ENCODE measurements at regions not wholly inside any gene's neighbourhood (a gene's known extent, or its start where the extent isn't known, plus 50 kb on each side); places are given as distances from the start of the nearest gene placed in this dataset.

GRCh38 chr15:93493172-93493571, 404.2 kb upstream of the RGMA start (continued):
- TF ChIP-seq RELB (IDR thresholded peaks at IDR 0.05; ENCODE audit: low read depth) (no peak), CREM (IDR thresholded peaks at IDR 0.05; ENCODE audit: low read depth) (no peak), ZBED1 (IDR thresholded peaks at IDR 0.05; ENCODE audit: borderline replicate concordance) (no peak), BACH1 (IDR thresholded peaks at IDR 0.05; ENCODE audit: borderline replicate concordance) (no peak), BRCA1 (IDR thresholded peaks at IDR 0.05; ENCODE audit: low read depth, low read length) (no peak)

- SMC1A ChIA-PET (ENCODE audit: uncharacterized antibody, unreplicated experiment) = no interaction called here
- RAD21 ChIA-PET (ENCODE audit: unreplicated experiment) = no interaction called here
- FAIRE-seq = no peak
- TF ChIP-seq ZNF217 (IDR thresholded peaks at IDR 0.05) (no peak), POLR2AphosphoS2 (IDR thresholded peaks at IDR 0.05; ENCODE audit: low read depth, low read length) (no peak), EED (IDR thresholded peaks at IDR 0.05; ENCODE audit: low read depth) (no peak), MEF2A (IDR thresholded peaks at IDR 0.05; ENCODE audit: insufficient read depth, low read depth, low read length) (no peak), HDAC6 (IDR thresholded peaks at IDR 0.05; ENCODE audit: unreplicated experiment) (no peak), CHD2 (IDR thresholded peaks at IDR 0.05; ENCODE audit: borderline replicate concordance, low read depth, low read length) (no peak), RB1 (IDR thresholded peaks at IDR 0.05; ENCODE audit: borderline replicate concordance) (no peak), TCF7 (IDR thresholded peaks at IDR 0.05; ENCODE audit: borderline replicate concordance) (no peak), SMAD1 (IDR thresholded peaks at IDR 0.05; ENCODE audit: low read depth, partially characterized antibody) (no peak), ZNF384 (IDR thresholded peaks at IDR 0.05; ENCODE audit: borderline replicate concordance, low read depth, low read length) (no peak), EP300 (IDR thresholded peaks at IDR 0.05; ENCODE audit: borderline replicate concordance in 1 of 2, control insufficient read depth in 1 of 2, low read depth in 2 of 2, low read length in 2 of 2) (no peak), ASH2L (IDR thresholded peaks at IDR 0.05; ENCODE audit: borderline replicate concordance, low read depth) (no peak), BCL11A (IDR thresholded peaks at IDR 0.05; ENCODE audit: low read depth, low read length) (no peak), EGR1 (IDR thresholded peaks at IDR 0.05; ENCODE audit: borderline replicate concordance in 1 of 2, low read depth in 2 of 2, low read length in 2 of 2) (no peak), ZBTB40 (IDR thresholded peaks at IDR 0.05; ENCODE audit: borderline replicate concordance) (no peak), KLF5 (IDR thresholded peaks at IDR 0.05; ENCODE audit: partially characterized antibody) (no peak)
Observed at GRCh38 chr15:93491291-93491690, 402.3 kb upstream of the RGMA start.

More at GRCh38 chr15:93491291-93491690, 402.3 kb upstream of the RGMA start:
- H3K9me3 ChIP-seq (replicated peaks; ENCODE audit: control insufficient read depth, insufficient read depth, low read length) = no peaks in the 10 kb centered on the region
- H3K4me2 ChIP-seq (ENCODE audit: control insufficient read depth, insufficient read depth) = no peak overlapping the region
- H2AFZ ChIP-seq (ENCODE audit: control insufficient read depth, low read depth, low read length) = no peak overlapping the region
- no peak for DNase-seq (ENCODE audit: low read depth, low spot score)
- BruUV-seq (replicated peaks) = no TSS peak
- no peaks in the 10 kb centered on the region for H3K36me3 ChIP-seq (ENCODE audit: control insufficient read depth in 2 of 2, insufficient read depth in 2 of 2, low read length in 1 of 2)
- H3K4me1 ChIP-seq (ENCODE audit: control insufficient read depth, insufficient read depth, low read length) = no peaks in the 10 kb centered on the region
- ATAC-seq = no peak
- no peak overlapping the region for H3K27ac ChIP-seq (ENCODE audit: control insufficient read depth, insufficient read depth)
- POLR2A ChIA-PET = no interaction called here
- H3K27me3 ChIP-seq (replicated peaks in 1 of 2; ENCODE audit: control insufficient read depth in 2 of 2, insufficient read depth in 2 of 2, low read length in 1 of 2) = no peaks in the 10 kb centered on the region
- in situ Hi-C loops (cut with MboI) = no loop called here
- no peak overlapping the region for H3K9ac ChIP-seq (ENCODE audit: control insufficient read depth, insufficient read depth, low read length)
- CTCF ChIA-PET = no interaction called here
- 24% methylated on average over 8 of the region's 8 CpGs for WGBS (ENCODE audit: insufficient coverage, insufficient replicate concordance, low lambda C conversion rate, missing lambda C conversion rate)
- H3K79me2 ChIP-seq (ENCODE audit: control insufficient read depth, insufficient read depth, low read length) = no peaks in the 10 kb centered on the region
- H3K4me3 ChIP-seq = no peak overlapping the region
- intact Hi-C loops (cut with micrococcal nuclease; ENCODE audit: unreplicated experiment) = no loop called here
- H4K20me1 ChIP-seq (ENCODE audit: control insufficient read depth, insufficient read depth) = no peaks in the 10 kb centered on the region

Measured in GM12878 (cell line).